Activated CD8-positive, alpha-beta memory T cell treated with anti-CD3 and anti-CD28 coated beads for 1 hour (primary cell): ENCODE measurements at regions not wholly inside any gene's neighbourhood (a gene's known extent, or its start where the extent isn't known, plus 50 kb on each side); places are given as distances from the start of the nearest gene placed in this dataset.

ENCODE experiments used
- DNase-seq, 2 donors: peaks; one replicate each; pipeline ENCODE4 v3.0.0-alpha.2; 2020; ENCODE audit warnings: low read depth in 1 of 2; ENCODE audit errors: extremely low read depth in 1 of 2

DNA sequence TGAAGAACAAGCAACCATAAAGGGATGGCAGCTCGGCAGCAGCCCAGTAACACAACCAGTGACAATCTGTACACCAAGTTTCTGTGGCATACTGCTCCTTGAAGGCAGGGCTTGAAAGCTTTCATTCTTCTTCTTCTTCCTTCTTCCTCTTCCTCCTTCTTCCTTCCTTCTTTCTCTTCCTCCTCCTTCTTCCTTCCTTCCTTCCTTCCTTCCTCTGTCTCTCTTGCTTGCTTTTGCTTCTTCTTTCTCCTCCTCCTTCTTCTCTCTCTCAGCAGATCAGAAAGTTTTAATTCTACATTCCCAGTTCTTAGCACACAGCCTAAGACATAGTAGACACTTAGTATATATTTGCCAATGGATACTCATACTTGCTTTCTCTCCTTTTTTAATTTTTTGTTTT lies 95.9 kb downstream of the GLUL start:
- no peak for DNase-seq

DNA sequence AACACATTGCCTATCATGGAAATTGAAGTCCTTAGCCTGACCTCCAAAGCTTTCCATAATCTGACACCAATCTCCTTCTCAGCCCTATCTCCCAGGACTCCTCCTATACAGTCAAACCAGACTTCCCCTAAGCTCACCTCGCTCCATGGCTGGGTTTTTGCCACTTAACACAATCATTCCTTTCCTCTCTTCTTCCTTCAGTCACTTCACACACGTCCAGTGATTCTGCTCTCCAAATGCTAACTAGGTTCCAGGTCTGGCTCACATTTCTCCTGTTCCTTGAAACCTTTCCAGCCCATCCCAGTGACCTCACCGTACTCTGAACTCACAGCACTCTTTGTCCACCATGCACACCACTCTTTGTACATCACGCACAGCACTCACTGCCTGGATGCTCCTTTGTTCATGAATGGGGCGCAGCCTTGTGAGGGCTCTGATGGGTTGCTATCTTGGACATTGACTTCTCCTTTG lies 98.4 kb downstream of the GLUL start:
- DNase-seq, result no peak

DNA sequence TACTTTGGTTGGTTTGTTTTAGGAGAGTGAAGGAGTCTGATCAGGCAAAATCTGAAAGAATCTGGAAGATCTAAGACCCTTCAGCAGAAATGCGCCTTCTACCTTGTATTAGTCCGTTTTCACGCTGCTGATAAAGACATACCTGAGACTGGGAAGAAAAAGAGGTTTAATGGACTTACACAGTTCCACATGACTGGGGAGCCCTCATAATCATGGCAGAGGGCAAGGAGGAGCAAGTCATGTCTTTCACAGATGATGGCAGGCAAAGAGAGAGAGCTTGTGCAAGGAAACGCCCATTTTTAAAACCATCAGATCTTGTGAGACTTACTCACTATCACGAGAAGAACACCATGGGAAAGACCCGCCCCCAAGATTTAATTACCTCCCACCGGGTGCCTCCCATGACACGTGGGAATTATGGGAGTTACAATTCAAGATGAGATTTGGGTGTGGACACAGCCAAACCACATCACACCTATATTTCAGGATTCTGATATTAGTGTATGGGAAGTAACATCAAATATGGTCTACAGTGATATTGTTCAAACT lies 99.3 kb downstream of the GLUL start:
- no peak for DNase-seq

DNA sequence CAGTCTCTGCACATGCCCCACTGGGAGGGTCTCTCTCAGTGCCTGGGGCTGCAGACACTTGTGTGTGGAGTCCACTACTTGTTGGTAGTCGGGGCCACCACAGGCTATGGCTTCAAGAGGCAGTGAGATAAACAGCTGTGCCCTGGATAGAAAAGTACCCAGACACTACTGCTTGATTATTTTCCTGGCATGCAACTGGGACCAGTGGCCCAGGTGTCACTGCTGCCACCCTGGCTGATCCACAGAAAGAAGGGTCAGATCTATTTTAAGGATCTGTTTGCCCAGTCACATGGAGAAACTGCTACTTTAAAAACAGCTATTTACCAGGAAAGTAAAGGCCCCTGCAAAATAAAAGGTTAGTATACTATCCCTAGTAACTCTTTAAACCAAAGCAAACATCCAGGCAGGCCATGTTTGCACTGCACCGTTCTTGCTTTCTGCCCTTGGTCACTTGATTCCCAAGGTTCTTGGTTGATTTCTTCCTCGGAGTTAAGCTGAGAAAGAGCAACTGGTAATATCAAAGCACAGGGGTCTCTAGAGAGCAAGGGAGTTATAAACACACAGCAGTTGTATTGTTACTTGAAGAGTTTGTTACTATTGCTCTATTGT lies 99.9 kb downstream of the GLUL start:
- no peak for DNase-seq

DNA sequence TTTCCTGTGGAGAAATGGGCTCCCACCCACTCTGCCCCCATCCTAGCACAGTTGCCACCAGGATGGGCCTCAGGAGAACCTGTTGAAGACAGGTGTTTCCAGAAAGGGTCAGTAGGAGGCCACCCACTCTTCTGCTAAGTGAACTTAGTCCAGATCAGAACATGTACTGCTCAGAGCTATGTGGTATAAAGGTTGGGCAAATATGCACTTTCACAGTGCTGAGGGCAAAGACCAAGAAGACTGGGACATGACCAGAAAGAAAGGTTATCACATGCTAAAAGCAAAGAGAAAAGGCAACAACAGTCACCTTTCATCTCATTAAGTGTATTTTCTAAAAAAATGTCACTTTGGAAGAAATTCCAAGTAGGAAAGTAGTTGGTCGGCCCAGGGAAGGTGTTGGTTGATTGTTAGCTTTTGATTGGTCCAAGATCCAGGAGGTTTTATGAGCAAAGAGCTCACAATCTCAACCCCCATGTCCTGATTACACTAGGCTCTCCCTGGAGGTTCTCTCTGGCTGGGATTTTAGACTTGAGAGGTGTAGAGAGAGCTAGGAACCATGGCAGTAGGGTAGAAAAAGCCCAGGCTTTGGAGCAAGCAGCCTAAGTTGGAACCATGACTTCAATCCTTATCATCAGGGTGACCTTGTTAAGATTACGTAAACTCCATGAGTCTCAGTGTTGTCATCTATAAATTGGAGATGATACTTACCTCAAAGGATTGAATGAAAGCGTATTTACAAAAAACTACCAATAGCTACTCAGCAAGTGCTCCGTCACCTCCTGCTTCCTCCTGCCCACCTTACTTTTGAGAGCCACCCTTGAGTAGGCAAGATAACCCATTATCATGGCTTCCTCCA lies 102.6 kb downstream of the GLUL start:
- DNase-seq, result no peak

DNA sequence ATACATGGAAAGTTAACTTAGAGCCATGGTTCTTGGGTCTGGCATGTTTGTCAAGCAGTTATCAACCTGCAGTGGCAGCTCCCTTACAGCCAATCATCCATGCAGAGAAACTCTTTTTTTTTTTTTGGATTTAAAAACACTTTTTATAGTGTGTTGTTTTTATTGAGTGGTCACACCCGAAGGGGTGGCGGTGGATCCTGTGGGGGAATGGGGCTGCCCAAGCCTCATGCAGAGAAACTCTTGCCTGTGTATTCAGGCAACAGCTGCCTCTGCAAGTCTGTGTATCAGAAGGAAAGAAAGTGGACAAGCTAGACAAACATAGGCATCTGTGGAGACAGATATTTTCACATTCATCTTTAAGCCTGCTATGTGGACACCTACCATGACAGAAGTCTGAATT lies 104.8 kb downstream of the GLUL start:
- DNase-seq, result no peak

DNA sequence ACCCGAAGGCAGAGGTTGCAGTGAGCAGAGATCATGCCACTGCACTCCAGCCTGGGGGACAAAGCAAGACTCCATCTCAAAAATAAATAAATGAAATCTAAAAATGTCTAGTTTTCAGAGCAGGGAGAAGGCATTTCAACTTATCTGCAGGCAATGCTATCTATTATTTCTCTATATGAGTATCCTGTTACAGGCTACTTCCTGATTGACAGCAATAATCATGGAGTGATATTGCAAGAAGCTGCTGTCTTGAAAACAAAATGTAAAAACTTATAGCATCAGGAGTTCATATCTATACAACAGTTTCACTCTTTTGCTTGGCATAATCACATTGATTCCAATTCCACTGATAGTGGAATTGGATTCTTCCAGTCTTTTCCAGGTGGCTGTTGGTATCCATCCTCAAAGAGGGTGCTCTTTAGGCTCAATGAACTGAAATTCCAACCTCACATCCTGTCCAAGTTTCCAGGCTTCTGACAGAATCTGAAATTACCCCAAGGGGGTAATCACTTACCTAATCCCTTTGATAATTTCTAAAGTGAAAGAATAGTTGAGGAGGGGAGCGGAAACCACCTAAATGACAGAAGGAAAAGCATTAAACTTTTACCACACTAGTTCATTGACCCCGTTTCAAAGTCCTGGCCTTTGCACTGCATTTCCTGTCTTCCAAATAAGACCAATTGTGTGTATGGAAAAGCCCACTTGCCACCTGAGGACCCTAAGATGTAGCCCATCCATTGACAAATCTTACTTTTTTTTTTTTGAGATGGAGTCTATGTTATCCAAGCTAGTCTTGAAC lies 107.6 kb downstream of the GLUL start:
- no peak for DNase-seq

DNA sequence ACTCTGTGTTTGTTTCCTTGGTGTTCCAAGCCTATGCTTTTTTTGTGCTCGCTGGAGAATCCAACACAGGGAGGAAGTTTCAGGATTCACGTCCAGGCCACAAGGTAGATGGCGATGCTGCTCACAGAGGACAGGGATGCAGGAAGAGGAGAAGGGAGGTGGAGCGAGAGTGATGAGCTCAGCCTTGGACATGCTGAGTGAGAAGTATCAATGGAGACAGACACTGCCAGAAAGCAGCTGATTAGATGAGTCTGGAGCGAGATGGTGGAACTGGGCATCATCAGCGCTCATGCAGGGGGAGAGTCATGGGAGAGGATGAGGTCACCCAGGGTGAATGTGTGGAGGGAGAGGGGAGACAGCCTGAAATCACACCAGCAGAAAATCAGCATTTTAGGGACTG lies 110.0 kb downstream of the GLUL start:
- DNase-seq, result no peak

DNA sequence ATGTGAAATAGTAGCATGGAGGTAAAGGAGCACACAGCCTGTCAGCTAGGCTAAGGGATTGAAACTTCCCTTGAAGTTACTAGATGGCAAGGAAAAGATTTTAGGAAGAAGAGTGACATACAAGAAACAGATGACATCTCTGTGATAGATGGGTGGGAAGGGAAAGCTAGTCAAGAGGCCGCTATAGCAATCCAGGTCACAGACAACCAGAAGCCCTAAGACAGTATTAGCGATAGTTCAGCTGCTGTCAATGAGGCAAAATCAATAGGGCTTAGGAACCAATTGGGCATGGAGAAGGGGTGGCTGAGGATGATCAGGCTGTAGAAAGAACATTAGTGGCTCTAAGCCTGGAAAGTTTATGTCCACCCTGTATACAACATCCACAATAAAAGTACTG lies 111.1 kb downstream of the GLUL start:
- no peak for DNase-seq

DNA sequence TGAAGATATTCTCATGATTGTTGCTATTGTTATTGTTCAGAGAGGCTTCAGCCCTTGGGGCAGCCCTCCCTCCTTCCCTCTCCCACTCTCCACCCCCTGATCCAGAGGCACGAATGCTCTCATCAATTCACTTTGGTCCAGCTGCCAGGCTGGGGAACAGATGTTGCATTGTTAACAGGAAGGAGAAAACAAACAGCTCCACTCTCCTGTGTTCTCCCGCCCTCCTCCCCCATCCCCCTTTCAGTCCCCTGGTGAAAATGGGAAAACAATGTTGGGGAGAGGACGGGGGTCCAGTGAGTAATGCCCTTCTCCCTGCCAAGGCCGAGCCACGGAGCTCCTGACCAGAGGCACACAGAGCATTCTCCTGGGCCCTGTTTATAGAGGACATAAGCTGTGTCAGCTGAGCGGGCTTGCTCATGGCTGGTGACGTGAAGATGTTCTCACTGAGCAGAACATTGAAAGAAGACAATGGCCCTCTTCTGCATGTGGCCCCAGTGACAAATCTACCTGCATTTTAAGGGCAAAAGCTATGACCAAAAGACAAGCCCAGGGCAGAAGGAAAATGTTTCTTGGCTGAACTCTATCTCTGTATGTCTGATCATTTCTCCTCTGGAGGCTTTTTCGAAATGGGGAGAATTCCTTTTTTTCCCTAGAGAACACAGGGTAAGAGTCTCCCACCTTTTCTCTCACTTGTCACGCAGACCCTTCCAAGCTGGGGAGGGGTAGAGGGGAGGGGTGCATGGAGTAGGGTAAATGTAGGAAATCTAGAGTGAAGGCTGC lies 111.7 kb downstream of the GLUL start:
- DNase-seq, result no peak

DNA sequence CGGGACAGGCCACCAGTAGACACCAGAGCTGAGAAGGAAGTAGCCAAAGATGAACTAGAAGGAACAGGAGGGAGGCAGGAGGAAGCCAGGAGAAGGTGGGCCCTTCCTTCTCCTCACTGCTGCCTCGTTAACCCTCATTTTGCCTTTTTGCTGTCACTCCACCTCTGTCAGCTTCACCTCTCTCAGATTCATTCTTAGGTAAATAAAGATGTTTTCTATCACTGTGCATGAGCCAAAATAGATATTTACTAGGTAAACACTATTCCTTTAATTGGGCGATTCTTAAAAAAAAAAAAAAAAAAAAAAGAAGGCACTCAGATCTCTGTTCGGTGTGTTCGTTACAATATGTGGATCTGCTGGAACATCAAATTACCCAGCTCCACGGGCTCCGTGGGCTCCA lies 112.3 kb downstream of the GLUL start:
- no peak for DNase-seq

DNA sequence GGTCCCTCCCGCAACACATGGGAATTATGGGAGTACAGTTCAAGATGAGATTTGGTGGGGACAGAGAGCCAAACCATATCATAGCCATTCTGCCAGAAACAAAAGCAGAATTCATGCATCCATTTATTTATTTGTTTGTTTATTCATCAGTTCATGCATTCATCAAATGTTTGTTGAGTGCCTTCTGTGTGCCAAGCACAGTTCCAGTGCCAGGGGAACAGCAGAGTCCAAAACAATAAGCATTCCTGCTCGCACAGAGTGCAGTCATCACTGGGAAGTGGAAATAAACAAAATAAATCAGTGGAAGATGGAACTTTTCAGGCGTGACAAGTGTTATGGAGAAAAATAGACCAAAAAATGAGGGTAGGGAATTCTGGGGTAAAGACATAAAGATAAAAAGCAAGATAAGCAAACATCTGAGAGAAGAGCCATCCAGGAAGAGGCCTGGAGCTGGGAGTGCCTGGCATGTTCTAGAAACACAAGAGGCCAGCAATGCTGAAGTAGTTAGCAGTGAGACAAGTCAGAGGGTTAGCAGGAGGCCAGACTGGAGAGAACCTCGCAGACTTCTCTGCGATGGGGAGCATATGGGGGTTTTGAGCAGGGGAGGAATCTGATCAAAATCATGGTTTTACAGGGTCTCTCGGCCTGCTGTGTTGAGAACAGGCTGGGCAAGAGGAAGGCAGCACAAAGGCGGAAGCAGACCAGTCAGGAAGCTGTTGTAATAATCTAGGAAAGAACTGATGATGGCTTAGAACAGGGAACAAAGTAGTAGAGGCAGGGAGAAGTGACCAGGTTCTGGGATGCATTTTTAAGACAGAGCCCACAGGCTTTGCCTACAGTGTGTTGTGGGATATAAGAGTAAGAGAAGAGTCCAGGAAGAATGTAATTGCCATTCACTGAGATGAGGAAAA lies 113.2 kb downstream of the GLUL start:
- no peak for DNase-seq

DNA sequence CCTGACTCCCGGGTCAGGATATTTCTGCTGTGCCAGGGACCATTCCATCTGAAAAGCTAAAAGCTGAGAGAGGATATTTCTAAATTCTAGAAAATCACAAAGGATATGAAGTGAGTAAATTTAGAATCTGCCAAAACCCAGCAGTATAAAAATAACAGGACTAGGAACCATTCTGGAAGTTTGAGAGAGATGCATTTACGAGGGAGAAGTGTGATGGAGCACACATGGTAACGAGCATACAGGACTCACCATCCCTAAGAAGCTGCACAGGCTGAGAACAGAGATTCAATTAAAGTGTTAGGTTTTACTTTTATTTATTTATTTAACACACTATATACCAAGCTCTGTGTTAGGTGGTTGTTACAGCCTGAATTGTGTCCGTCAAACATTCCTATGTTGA lies 116.3 kb downstream of the GLUL start:
- DNase-seq, result no peak

DNA sequence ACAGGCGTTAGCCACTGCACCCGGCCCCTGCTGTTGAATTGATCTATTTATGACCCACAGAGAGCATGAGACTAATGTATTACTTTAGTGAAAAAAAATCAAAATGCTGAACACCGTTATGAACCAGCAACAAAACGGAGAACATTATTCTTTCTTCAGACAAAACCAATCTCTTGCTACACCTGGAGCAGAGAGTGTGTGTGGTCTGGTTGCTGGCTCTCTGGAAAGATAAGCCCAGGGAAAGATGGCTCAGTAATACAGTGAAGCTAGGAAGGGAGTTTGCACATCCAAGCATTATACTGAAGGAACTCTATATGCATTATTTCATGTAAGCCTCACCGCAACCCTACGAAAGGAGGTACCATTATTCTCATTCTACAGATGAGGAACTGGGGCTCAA lies 117.0 kb downstream of the GLUL start:
- no peak for DNase-seq

DNA sequence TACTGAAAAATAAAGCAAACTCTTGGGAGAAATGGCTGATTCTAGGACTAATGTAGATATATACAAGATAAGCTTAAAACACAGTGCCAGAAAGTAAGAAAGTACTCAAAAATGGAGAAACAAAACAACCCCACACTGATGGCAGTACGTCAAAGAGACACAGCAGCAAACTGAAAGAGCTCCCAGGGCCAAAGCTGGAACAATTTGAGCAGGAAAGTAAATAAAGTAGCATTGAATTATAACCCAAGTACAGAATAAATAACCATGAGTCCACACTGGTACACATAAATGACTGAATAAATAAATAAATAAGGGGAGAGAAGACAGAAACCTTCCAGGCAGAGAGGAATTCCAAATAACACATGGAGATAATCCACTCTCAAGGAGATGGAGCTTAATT lies 120.9 kb downstream of the GLUL start:
- DNase-seq, result no peak

DNA sequence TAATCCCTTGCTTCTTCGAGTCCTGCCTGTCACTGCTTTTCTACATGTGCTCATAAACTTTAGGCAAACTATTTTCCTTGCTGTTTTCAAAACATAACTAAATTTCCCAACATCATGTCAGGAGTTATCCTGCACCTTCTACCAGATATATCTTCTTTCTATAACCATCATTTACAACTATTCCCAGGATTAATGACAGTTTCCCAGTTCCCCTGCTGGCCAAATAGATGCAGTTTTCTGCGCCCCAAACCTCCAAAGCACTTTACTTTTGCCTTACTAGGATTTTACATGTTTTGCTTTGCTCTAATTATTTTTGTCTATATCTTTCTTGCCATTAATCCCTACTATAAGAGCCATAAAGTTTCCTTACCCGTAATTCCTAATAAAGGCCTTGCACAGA lies 122.5 kb downstream of the GLUL start:
- no peak for DNase-seq

DNA sequence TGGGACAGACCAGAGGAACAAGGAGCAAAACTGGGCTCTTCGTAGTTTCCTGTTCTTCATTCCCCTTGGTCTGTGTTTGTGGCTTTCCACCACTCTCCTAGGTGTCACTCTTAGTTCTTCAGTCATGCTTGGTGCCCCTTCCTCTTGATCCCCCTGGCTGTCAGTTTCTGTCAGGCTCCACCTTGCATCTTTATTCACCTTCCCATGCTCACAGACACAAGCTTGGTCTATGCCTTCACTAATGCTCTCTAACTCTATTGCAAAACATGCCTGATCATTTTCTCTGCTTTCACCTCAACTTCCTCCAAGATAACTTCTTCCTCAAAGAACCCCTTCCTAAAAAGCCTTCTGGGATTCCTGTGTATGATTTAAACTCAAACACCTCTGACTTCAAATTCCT lies 122.9 kb downstream of the GLUL start:
- DNase-seq, result no peak

DNA sequence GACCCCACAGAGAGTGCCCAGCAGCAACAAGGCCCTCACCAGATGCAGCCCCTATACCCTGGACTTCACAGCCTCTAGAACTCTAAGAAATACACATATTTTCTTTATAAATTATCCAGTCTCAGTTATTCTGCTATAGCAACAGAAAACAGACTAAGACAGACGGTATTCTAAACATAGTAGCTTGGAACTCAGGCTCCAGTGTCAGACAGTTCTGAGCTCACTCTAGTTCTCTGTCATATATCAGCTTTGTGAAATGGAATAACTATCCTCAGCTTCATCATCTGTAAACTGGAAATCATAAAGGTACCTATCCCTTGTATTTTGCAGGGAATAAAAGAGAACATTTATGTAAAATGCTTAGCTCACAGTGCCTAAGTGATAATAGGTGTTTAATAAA lies 127.4 kb downstream of the GLUL start:
- no peak for DNase-seq

DNA sequence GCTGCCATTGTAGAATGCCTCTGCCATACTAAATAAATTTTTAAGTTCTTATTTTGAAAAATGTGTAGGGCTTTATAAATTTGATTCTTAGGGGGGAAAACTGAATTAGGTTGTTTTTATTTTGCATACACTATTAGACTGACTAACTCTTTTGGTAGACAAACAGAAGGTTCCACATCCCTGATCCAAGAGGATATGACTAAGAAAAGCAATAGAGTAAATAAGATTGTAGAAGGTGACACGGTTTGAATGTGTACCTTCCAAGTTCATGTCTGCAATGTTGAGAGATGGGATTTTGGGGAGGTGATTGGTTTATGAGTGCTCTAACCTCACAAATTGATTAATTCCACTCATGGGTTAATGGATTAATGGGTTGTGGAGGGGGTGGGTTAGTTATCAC lies 127.9 kb downstream of the GLUL start:
- no peak for DNase-seq

DNA sequence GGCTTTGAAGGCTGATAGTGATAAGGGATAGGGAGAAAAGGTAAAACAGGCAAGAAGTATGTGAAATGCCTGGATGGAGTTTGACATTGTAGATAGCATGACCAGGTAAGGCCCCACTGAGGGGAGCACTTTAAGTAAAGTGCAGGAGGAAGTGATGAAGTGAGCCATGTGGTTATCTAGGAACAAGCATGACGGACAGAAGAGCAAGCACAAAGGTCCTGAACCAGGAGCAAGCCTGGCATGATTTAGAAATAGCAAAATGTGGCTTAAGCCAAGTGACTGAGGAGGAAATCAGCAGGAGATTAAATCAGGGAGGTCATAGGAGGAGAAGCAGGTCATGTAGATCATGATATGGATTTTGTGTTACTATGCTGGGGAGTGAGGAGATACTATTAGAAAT lies 129.2 kb downstream of the GLUL start:
- DNase-seq, result no peak
